Hematopoietic multipotent progenitor cell treated with erythropoietin and hydrocortisone succinate and interleukin-3 and kit ligand, for 4 days (in vitro differentiated cells): ENCODE measurements at regions not wholly inside any gene's neighbourhood (a gene's known extent, or its start where the extent isn't known, plus 50 kb on each side); places are given as distances from the start of the nearest gene placed in this dataset.

Experiments
- DNase-seq: peaks from one replicate; pipeline ENCODE4 v3.0.0-alpha.2; 2015

- DNase-seq: no peak
These were observed 205.3 kb downstream of the CD109 start for GRCh38 chr6:73901311-73901710.

GRCh38 chr6:73898599-73898998 is 202.6 kb downstream of the CD109 start:
- no peak for DNase-seq

- no peak for DNase-seq
These were observed 197.7 kb downstream of the CD109 start for GRCh38 chr6:73893696-73894095.

GRCh38 chr6:73888050-73888449 is 192.0 kb downstream of the CD109 start:
- DNase-seq: no peak

- no peak for DNase-seq
These were observed 189.4 kb downstream of the CD109 start for GRCh38 chr6:73885393-73885792.

- DNase-seq: no peak
These were observed 188.5 kb downstream of the CD109 start for GRCh38 chr6:73884540-73884939.

GRCh38 chr6:73879501-73880293 is 183.7 kb downstream of the CD109 start:
- no peak for DNase-seq

GRCh38 chr6:73878403-73878802 is 182.4 kb downstream of the CD109 start:
- DNase-seq: no peak
